NCI-H460 (cell line): ENCODE measurements at regions not wholly inside any gene's neighbourhood (a gene's known extent, or its start where the extent isn't known, plus 50 kb on each side); places are given as distances from the start of the nearest gene placed in this dataset.

ENCODE experiments used
- DNase-seq: peaks from one replicate; pipeline ENCODE4 v3.0.0-alpha.2; 2016; ENCODE audit warnings: low read depth; ENCODE audit errors: extremely low read depth

- no peak for DNase-seq
Observed at GRCh38 chrX:22392133-22392948, 119.6 kb downstream of the CBLL2 start.

DNA sequence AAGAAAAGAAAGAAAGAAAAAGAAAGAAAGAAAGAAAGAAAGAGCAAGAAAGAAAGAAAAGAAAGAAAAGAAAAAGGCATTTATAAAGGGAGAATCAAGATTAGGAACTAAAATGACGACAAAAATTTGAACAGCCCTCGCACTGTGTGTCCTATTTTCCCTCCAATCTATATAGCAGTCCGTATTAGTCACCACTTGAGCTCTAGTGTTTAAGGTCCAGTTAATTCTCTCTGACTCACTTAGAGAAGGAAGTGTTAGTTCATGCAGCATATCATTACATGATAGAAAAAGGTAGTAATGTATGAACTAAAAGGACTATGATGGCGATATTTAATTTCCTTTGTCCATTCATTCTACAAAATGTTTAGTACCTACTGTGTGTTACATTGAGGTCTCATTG lies 122.7 kb downstream of the CBLL2 start:
- no peak for DNase-seq

GRCh38 chrX:22396408-22396807 lies 123.7 kb downstream of the CBLL2 start:
- DNase-seq, result no peak

- no peak for DNase-seq
Observed at GRCh38 chrX:22397566-22397965, 124.9 kb downstream of the CBLL2 start.

DNA sequence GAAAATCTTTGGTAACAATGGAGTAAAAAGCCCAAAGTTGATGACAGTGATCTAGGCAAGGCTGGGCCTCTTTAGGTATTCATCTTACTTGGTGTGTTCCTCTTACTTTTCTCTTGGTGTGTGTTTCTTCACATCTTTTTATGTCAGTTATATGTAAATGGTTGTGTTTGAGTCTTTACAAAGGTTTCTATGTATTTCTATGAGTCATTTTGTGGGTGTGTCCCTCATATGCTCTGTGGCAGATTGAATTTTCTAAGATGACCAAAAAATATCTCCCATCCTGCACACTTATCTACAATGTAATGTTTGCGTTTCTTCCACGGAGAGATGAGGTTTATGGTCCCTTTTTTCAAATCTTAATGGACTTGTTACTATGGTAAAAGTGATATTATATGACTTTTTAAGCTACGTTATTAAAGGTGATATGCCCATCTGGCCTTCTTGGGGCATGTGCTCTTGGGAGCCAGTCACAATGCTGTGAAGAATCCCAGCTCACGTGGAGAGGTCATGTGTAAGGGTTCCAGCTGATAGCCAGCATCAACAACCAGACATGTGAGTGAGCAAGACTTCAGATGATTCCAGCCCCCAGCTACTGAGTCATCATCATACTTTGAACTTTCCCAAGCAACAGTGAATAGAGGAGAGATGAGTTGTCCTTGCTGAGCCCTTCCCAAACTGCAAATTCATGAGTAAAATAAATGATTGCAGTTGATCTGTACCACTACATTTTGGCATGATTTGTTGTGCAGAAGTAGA lies 126.9 kb downstream of the CBLL2 start:
- DNase-seq, result peak; percentile 62

- DNase-seq, result no peak
Observed at GRCh38 chrX:22404297-22404696, 131.6 kb downstream of the CBLL2 start.

- no peak for DNase-seq
Observed at GRCh38 chrX:22406201-22406737, 133.6 kb downstream of the CBLL2 start.

DNA sequence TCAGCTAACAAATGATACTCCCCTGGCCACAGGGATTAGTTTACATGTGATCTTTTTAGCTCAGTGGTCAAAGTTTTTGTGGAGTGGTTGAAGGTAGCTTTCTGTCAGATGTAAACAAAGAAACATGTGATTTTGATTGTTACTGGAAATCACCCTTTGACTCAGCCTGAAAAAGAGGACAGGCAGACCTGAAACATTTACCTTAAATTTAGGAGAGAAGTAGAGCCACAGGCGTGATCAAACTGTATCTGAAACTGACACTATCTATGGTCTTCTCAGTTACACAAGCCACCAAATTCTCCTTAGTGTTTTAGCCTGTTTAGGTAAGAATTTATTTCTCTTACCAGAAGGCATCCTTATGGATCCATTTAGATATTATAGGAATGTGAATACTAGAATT lies 136.7 kb downstream of the CBLL2 start:
- DNase-seq, result no peak

DNA sequence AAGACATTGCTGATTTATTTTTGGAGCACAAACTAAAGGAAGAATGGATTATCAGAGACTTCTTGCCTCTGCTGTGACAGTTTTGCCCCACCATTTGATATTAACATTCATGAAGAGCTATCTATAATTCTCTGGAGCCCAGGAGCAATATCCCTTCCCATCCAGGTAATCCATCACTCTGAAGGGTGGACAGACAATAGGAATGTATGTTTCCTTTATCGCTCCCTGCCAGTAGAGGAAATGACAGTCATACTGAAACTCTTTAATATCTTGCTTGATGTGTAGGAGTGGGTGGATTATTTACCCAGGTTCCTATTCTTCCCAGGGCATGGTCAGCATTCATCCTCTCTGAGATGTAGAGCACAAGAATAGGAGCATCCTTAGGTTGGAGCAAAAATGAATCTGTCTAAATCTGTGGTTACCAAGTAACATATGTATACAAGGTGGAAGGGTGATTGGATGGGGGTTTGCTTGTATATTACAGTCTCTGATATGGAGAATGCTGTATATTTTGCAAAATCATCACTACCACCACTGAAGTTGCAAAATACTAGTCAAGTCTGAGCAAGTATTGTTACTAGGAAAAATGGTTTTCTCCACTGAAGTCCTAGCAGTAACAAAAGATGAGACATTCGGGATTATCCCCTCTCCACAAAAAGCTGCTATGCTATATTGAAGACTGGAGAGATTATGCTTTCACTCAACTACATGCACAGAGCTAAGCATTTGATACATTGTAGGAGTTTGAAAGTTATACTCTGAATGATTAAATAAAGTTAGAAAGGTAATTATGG lies 151.6 kb downstream of the CBLL2 start:
- no peak for DNase-seq

GRCh38 chrX:22424919-22425318 lies 152.2 kb downstream of the CBLL2 start:
- DNase-seq, result no peak

DNA sequence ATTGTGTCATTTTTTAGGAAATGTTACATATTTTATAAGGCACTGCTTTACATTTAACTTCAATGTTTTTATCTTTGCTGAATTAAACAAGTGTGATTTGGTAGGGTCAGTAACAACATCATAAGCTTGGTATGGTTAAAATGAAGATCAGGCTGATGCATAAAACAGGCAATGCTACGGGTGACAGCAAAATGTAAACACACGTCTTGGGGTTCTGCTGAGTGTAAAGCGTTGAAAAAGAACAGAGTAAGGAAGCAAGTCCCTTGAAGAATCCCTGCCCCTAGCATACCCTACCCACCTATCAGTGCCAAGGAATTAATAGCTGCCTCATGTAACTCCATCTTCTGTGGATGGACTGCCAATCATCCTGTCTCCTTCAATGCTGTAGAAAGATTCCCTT lies 157.0 kb downstream of the CBLL2 start:
- DNase-seq, result no peak

GRCh38 chrX:22430701-22431100 lies 158.0 kb downstream of the CBLL2 start:
- no peak for DNase-seq

DNA sequence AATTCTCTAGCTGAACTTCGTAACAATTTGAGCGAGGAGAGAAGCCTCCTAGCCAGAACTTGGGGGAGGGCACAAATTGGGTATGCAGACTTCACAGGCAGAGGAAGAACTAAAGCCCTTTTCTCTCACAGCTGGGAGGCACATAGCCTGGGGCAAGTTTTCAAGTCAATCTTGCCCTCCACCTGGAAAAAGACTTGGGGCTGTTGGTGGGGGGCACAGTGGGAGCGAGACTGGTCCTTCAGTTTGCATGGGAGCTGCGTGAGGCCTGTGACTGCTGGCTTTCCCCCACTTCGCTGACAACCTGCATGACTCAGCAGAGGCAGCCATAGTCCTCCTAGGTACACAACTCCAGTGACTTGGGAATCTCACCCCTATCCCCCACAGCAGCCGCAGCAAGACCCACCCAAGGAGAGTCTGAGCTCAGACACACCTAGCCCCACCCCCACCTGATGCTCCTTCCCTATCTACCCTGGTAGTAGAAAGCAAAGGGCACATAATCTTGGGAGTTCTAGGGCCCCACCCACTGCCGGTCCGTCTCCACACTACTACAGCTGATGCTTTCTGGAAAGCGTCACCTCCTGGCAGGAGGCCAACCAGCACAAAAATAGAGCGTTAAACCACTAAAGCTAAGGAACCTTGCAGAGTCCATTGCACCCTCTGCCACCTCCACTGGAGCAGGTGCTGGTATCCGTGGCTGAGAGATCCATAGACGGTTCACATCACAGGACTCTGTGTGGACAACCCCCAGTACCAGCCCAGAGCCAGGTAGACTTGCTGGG lies 160.8 kb downstream of the CBLL2 start:
- DNase-seq, result no peak

- DNase-seq, result no peak
Observed at GRCh38 chrX:22445880-22446279, 173.2 kb downstream of the CBLL2 start.

GRCh38 chrX:22462959-22463358 lies 190.2 kb downstream of the CBLL2 start:
- DNase-seq, result no peak

- DNase-seq, result no peak
Observed at GRCh38 chrX:22467571-22467970, 194.9 kb downstream of the CBLL2 start.

DNA sequence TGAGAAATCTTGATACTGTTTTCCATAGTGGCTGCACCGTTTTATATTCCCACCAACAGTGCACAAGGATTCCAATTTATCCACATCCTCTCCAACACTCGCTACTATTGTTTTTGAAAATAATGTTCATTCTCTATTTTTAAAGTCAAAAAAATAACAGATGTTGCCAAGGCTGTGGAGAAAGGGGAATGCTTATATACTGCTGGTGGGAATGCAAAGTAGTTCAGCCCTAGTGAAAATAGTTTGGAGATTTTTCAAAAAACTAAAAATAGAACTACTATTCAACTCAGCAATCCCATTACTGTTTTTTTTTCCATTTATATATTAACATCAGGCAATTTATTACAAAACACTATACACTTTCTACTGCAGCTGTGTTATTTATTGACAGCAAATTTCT lies 208.7 kb downstream of the CBLL2 start:
- DNase-seq, result no peak

DNA sequence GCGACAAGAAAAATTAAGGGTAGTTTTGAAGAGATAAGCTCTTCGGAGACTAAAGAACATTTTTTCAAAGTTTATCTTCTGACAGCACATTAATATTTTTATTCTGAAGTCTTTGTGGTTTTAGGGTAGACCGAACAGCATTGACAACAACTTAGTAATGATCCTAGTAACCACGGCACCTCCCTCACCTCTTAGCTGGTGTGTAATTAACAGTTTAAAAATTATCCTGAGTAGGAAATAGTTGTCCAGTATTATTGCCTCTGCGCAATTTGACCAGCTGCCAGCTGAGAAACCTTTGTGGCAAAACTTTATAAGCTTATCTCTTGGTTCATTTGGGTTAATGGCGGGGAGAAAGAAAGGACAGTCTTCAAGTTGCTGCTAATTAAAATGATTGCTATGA lies 213.6 kb downstream of the CBLL2 start:
- DNase-seq, result no peak

- DNase-seq, result no peak
Observed at GRCh38 chrX:22516893-22517292, 244.2 kb downstream of the CBLL2 start.

DNA sequence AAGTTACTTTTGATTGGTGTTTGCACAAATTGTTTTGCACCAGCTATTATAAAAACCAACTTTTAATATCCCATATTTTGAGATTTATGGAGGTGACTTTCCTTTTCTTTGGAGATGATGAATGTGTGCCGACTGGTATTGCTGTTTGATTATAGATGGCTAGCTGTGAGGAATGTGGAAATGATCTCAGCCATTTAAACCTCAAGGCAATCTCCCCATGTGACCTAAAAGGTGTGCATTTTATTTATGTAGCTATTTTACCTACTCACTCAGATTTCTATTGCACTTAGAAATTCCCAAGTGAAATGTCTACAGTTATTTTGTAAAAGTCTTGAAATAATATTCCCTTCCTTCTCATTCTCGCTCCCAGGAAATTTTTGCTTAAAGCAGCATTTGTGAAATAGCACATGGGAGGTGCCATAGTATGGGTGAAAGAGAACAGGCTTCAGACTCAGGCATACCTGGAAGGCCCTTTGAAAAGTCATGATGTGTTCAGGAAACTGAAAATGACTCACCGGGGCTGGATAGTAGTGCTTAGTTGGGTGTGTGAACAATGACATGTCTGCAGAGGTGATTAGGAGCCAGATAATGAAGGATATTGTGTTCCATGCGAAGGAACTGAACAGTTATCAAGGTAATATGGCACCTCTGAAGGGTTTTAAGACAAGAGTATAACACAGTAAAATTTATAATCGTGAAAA lies 247.6 kb downstream of the CBLL2 start:
- DNase-seq, result no peak
